ENCODE measurements at regions not wholly inside any gene's neighbourhood (a gene's known extent, or its start where the extent isn't known, plus 50 kb on each side); places are given as distances from the start of the nearest gene placed in this dataset.
"Not testable (repeated sequence)": the region's sequence is repeated elsewhere in the genome, so short reads cannot be mapped to it uniquely, and the experiment has no call there.

GRCh38 chr16:65284626-65285025 is 162.8 kb upstream of the CDH11 start:
- DNase-seq, result no peak

GRCh38 chr16:65283181-65283651 is 161.4 kb upstream of the CDH11 start:
- DNase-seq, result no peak

GRCh38 chr16:65281586-65281985 is 159.7 kb upstream of the CDH11 start:
- no peak for DNase-seq

GRCh38 chr16:65280845-65281512 is 159.1 kb upstream of the CDH11 start:
- no peak for DNase-seq

- DNase-seq, result no peak
Measured at GRCh38 chr16:65279576-65279975, 157.7 kb upstream of the CDH11 start.

- DNase-seq, result no peak
Measured at GRCh38 chr16:65278874-65279273, 157.0 kb upstream of the CDH11 start.

GRCh38 chr16:65274566-65274965 is 152.7 kb upstream of the CDH11 start:
- no peak for DNase-seq

GRCh38 chr16:65272699-65273414 is 151.0 kb upstream of the CDH11 start:
- DNase-seq, result no peak

- DNase-seq, result no peak
Measured at GRCh38 chr16:65271996-65272395, 150.1 kb upstream of the CDH11 start.

- no peak for DNase-seq
Measured at GRCh38 chr16:65268331-65268730, 146.5 kb upstream of the CDH11 start.

GRCh38 chr16:65263896-65264295 is 142.0 kb upstream of the CDH11 start:
- no peak for DNase-seq

GRCh38 chr16:65260746-65261145 is 138.9 kb upstream of the CDH11 start:
- no peak for DNase-seq

GRCh38 chr16:65254144-65254543 is 132.3 kb upstream of the CDH11 start:
- no peak for DNase-seq

- DNase-seq, result no peak
Measured at GRCh38 chr16:65249768-65250167, 127.9 kb upstream of the CDH11 start.

- no peak for DNase-seq
Measured at GRCh38 chr16:65244787-65245186, 122.9 kb upstream of the CDH11 start.

GRCh38 chr16:65235339-65236177 is 113.7 kb upstream of the CDH11 start:
- DNase-seq, result no peak

GRCh38 chr16:65234721-65235320 is 113.0 kb upstream of the CDH11 start:
- DNase-seq, result not testable (repeated sequence)

GRCh38 chr16:65229191-65229662 is 107.4 kb upstream of the CDH11 start:
- no peak for DNase-seq

GRCh38 chr16:65227150-65227835 is 105.4 kb upstream of the CDH11 start:
- DNase-seq, result no peak

- DNase-seq, result no peak
Measured at GRCh38 chr16:65226077-65226476, 104.2 kb upstream of the CDH11 start.

- DNase-seq, result no peak
Measured at GRCh38 chr16:65225488-65225887, 103.6 kb upstream of the CDH11 start.

- no peak for DNase-seq
Measured at GRCh38 chr16:65224994-65225393, 103.1 kb upstream of the CDH11 start.
